Keratinocyte (primary cell): ENCODE measurements at regions not wholly inside any gene's neighbourhood (a gene's known extent, or its start where the extent isn't known, plus 50 kb on each side); places are given as distances from the start of the nearest gene placed in this dataset.

ENCODE experiments used
- DNase-seq: peaks from one replicate; pipeline ENCODE4 v3.0.0-alpha.2; 2011; ENCODE audit warnings: low read depth, missing footprints, low spot score
- FAIRE-seq: peaks from 2 replicates; lab custom pipeline; 2011; peaks lifted over from hg19 to GRCh38; lab: Jason Lieb, UNC
- H2AFZ ChIP-seq: 2 replicates; pipeline ENCODE4 v1.6.0; 2012; ENCODE audit warnings: low read length, control low read depth, inconsistent platforms; ENCODE audit not compliant: control insufficient read depth
- H3K27ac ChIP-seq: 2 replicates; pipeline ENCODE4 v1.5.1; 2011; ENCODE audit warnings: low read length; ENCODE audit not compliant: control insufficient read depth, insufficient read depth
- H3K27me3 ChIP-seq: 3 replicates; pipeline ENCODE4 v1.6.0; 2011; ENCODE audit warnings: low read length; ENCODE audit not compliant: control insufficient read depth, insufficient read depth; ENCODE audit errors: extremely low read depth
- H3K36me3 ChIP-seq, 2 experiments: 2 replicates in 1 of 2; 3 replicates in 1 of 2; pipeline ENCODE4 v1.5.1; 2011; ENCODE audit warnings: low read length in 2 of 2, mild to moderate bottlenecking in 1 of 2; ENCODE audit not compliant: control insufficient read depth in 2 of 2, insufficient read depth in 2 of 2; ENCODE audit errors: extremely low read depth in 1 of 2
- H3K4me1 ChIP-seq: 3 replicates; pipeline ENCODE4 v1.5.1; 2011; ENCODE audit warnings: low read length; ENCODE audit not compliant: control insufficient read depth, insufficient read depth; ENCODE audit errors: extremely low read depth
- H3K4me2 ChIP-seq: 3 replicates; pipeline ENCODE4 v1.6.0; 2011; ENCODE audit warnings: low read depth, low read length; ENCODE audit not compliant: control insufficient read depth, insufficient read depth; ENCODE audit errors: extremely low read depth
- H3K4me3 ChIP-seq, 3 experiments: fragments of 200-600 bp in 1 of 3; sonication (generic) in 1 of 3; 2 replicates in 2 of 3; 3 replicates in 1 of 3; pipeline ENCODE4 v1.5.1; 2011 to 2016; ENCODE audit warnings: low read length in 3 of 3, mild to moderate bottlenecking in 3 of 3, control low read depth in 2 of 3, inconsistent platforms in 1 of 3, low read depth in 1 of 3, mixed read lengths in 1 of 3, mixed run types in 1 of 3, moderate library complexity in 1 of 3; ENCODE audit not compliant: control insufficient read depth in 2 of 3, insufficient read depth in 2 of 3; ENCODE audit errors: extremely low read depth in 1 of 3
- H3K79me2 ChIP-seq: 2 replicates; pipeline ENCODE4 v1.6.0; 2012; ENCODE audit warnings: low read length; ENCODE audit not compliant: control insufficient read depth, insufficient read depth
- H3K9ac ChIP-seq: 3 replicates; pipeline ENCODE4 v1.6.0; 2011; ENCODE audit warnings: low read length; ENCODE audit not compliant: control insufficient read depth, insufficient read depth; ENCODE audit errors: extremely low read depth
- H3K9me1 ChIP-seq: 3 replicates; pipeline ENCODE4 v1.6.0; 2011; ENCODE audit warnings: low read length; ENCODE audit not compliant: control insufficient read depth, insufficient read depth; ENCODE audit errors: extremely low read depth
- H3K9me3 ChIP-seq: 2 replicates; pipeline ENCODE4 v1.5.1; 2012; ENCODE audit warnings: low read depth, low read length; ENCODE audit not compliant: control insufficient read depth
- H4K20me1 ChIP-seq: 3 replicates; pipeline ENCODE4 v1.6.0; 2011; ENCODE audit warnings: low read length; ENCODE audit not compliant: control insufficient read depth, insufficient read depth; ENCODE audit errors: extremely low read depth
- CTCF ChIP-seq, 3 experiments: IDR thresholded peaks in 1 of 3; conservative IDR thresholded peaks in 1 of 3; optimal IDR thresholded peaks in 1 of 3; 2 replicates in 2 of 3; 3 replicates in 1 of 3; pipeline versions ENCODE3 to v1.5.1; 2011; ENCODE audit warnings: low read length in 3 of 3, mild to moderate bottlenecking in 3 of 3, moderate library complexity in 2 of 3, control low read depth in 1 of 3, inconsistent platforms in 1 of 3; ENCODE audit not compliant: insufficient read depth in 2 of 3; ENCODE audit errors: extremely low read depth in 1 of 3
- EZH2 ChIP-seq: IDR thresholded peaks from one replicate; pipeline ENCODE4 v1.6.1; 2012; ENCODE audit warnings: inconsistent platforms, mild to moderate bottlenecking, low read length, moderate library complexity
- dilution Hi-C: fragments of 300-500 bp; cut with MboI; formaldehyde crosslinking; loops from one replicate; pipeline ENCODE4 v1.7.0; 2020; ENCODE audit warnings: low sequenced_read_pairs; ENCODE audit not compliant: extremely low pct_ligation_motif_present

GRCh38 chr6:86619428-86619827 is 317.9 kb upstream of the HTR1E start:
- H2AFZ ChIP-seq: no peak overlapping the region
- H3K27me3 ChIP-seq: no peaks in the 10 kb centered on the region
- H3K4me1 ChIP-seq: no peaks in the 10 kb centered on the region
- H3K4me2 ChIP-seq: no peak overlapping the region
- no peaks in the 10 kb centered on the region for H3K36me3 ChIP-seq
- no peaks in the 10 kb centered on the region for H3K9me3 ChIP-seq
- H3K27ac ChIP-seq: no peak overlapping the region
- H3K9me1 ChIP-seq: no peaks in the 10 kb centered on the region
- H3K9ac ChIP-seq: no peak overlapping the region
- TF ChIP-seq CTCF (optimal IDR thresholded peaks at IDR 0.05 in 1 of 3, IDR thresholded peaks at IDR 0.05 in 1 of 3, conservative IDR thresholded peaks at IDR 0.05 in 1 of 3; ENCODE audit: extremely low read depth in 1 of 3, insufficient read depth in 2 of 3, low read length in 3 of 3) (no peak), EZH2 (no peak)
- H4K20me1 ChIP-seq: no peaks in the 10 kb centered on the region
- no peaks in the 10 kb centered on the region for H3K79me2 ChIP-seq
- no peak for FAIRE-seq
- no peak overlapping the region for H3K4me3 ChIP-seq
- DNase-seq: no peak
- dilution Hi-C loops: no loop called here

- no peak for FAIRE-seq
These were observed 322.0 kb upstream of the HTR1E start for GRCh38 chr6:86615299-86615698.

More at GRCh38 chr6:86615299-86615698, 322.0 kb upstream of the HTR1E start:
- H4K20me1 ChIP-seq: no peaks in the 10 kb centered on the region
- H2AFZ ChIP-seq: no peak overlapping the region
- no peaks in the 10 kb centered on the region for H3K27me3 ChIP-seq
- H3K4me2 ChIP-seq: no peak overlapping the region
- no peak for TF ChIP-seq EZH2
- no peak for TF ChIP-seq CTCF (optimal IDR thresholded peaks at IDR 0.05 in 1 of 3, IDR thresholded peaks at IDR 0.05 in 1 of 3, conservative IDR thresholded peaks at IDR 0.05 in 1 of 3; ENCODE audit: extremely low read depth in 1 of 3, insufficient read depth in 2 of 3, low read length in 3 of 3)
- dilution Hi-C loops: no loop called here
- H3K9me1 ChIP-seq: no peaks in the 10 kb centered on the region
- no peaks in the 10 kb centered on the region for H3K4me1 ChIP-seq
- DNase-seq: no peak
- H3K9ac ChIP-seq: no peak overlapping the region
- no peak overlapping the region for H3K4me3 ChIP-seq
- no peaks in the 10 kb centered on the region for H3K79me2 ChIP-seq
- H3K36me3 ChIP-seq: no peaks in the 10 kb centered on the region
- no peak overlapping the region for H3K27ac ChIP-seq
- no peaks in the 10 kb centered on the region for H3K9me3 ChIP-seq
